Tibial nerve (tissue), 4 donors: ENCODE measurements at regions not wholly inside any gene's neighbourhood (a gene's known extent, or its start where the extent isn't known, plus 50 kb on each side); places are given as distances from the start of the nearest gene placed in this dataset.

Experiments used
- DNase-seq, 2 donors: peaks; one replicate each; pipeline ENCODE4 v3.0.0-alpha.2; 2019; ENCODE audit warnings: low spot score in 2 of 2
- H3K27ac ChIP-seq, 4 donors: fragments of 200-600 bp; sonication (generic) in 3 of 4; one replicate each; pipeline ENCODE4 v1.5.1; 2017 to 2019; ENCODE audit warnings: mild to moderate bottlenecking in 1 of 4
- H3K27me3 ChIP-seq, 2 donors: fragments of 200-600 bp; sonication (generic) in 1 of 2; one replicate each; pipeline versions ENCODE4 v1.5.1 to v1.6.0; 2017 to 2019
- H3K36me3 ChIP-seq, 3 donors: fragments of 200-600 bp; sonication (generic); one replicate each; pipeline ENCODE4 v1.5.1; 2018 to 2019
- H3K4me1 ChIP-seq, 4 donors: fragments of 200-600 bp; sonication (generic) in 3 of 4; one replicate each; pipeline ENCODE4 v1.5.1; 2017 to 2019
- H3K4me3 ChIP-seq, 4 donors: fragments of 200-600 bp; sonication (generic) in 3 of 4; one replicate each; pipeline ENCODE4 v1.5.1; 2017 to 2019; ENCODE audit warnings: mild to moderate bottlenecking in 1 of 4, moderate library complexity in 1 of 4
- H3K9me3 ChIP-seq, 4 donors: fragments of 200-600 bp; sonication (generic) in 3 of 4; one replicate each; pipeline ENCODE4 v1.5.1; 2017 to 2019
- CTCF ChIP-seq, 5 experiments: fragments of 200-600 bp in 3 of 5; fragments of 450-650 bp in 2 of 5; sonication (generic) in 3 of 5; IDR thresholded peaks; one replicate each; pipeline ENCODE4 v1.5.1; 2016 to 2019; ENCODE audit warnings: antibody characterized with exemption in 5 of 5, mild to moderate bottlenecking in 3 of 5, moderate library complexity in 2 of 5
- EP300 ChIP-seq, 2 donors: sonication (generic); formaldehyde crosslinking; IDR thresholded peaks; one replicate each; pipeline ENCODE4 v1.6.1; 2017; ENCODE audit warnings: antibody characterized with exemption in 2 of 2, mild to moderate bottlenecking in 1 of 2
- POLR2A ChIP-seq, 2 donors: fragments of 450-650 bp; IDR thresholded peaks; one replicate each; pipeline ENCODE4 v1.6.1; 2017; ENCODE audit warnings: antibody characterized with exemption in 2 of 2, mild to moderate bottlenecking in 2 of 2, moderate library complexity in 2 of 2
- WGBS, 2 donors: methylation state at CpG; one replicate each; pipeline ENCODE4 v1.1.5; 2018; 5-methylcytosine and 5-hydroxymethylcytosine counted together

GRCh38 chr1:94745742-94746141, 74.4 kb upstream of the SLC44A3 start:
- peaks cover 0 to 7% (median 0%) of the 10 kb centered on the region in 4 donors for H3K9me3 ChIP-seq
- H3K27me3 ChIP-seq: no peaks in the 10 kb centered on the region
- DNase-seq: no peak
- TF ChIP-seq CTCF (IDR thresholded peaks at IDR 0.05) (no peak), POLR2A (IDR thresholded peaks at IDR 0.05) (no peak), EP300 (IDR thresholded peaks at IDR 0.05) (no peak)
- H3K27ac ChIP-seq: peak overlapping the region in 2 of 4 donors; percentile 63 to 77
- peaks cover 0 to 30% (median 3%) of the 10 kb centered on the region in 4 donors for H3K4me1 ChIP-seq
- no peak overlapping the region for H3K4me3 ChIP-seq
- no peaks in the 10 kb centered on the region for H3K36me3 ChIP-seq

DNA sequence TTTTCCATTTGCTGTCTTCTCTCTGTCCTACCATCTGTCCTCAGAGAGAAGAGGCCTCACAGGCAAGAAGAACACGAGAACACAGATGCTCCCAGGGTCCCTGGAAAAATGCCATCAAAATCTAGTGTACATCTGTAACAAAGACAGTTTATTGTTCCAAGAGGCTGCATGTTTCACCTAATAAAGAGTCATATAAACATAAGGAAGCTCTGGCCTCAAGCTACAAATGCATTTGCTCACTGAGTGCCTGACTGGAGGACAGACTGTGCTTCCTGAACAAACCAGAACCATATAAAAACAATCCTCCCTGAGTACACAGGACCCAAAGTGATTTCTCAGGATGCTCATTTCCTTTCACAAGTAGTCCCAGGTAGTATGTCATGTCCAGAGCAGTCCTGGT, 76.3 kb upstream of the SLC44A3 start:
- TF ChIP-seq CTCF (IDR thresholded peaks at IDR 0.05) (no peak), EP300 (IDR thresholded peaks at IDR 0.05) (peak in 1 of 2 donors; percentile 43)
- Histone ChIP-seq H3K4me1 (peaks cover 0 to 40% (median 3%) of the 10 kb centered on the region in 4 donors), H3K27me3 (no peaks in the 10 kb centered on the region), H3K4me3 (no peak overlapping the region), H3K9me3 (peaks cover 0 to 3% (median 0%) of the 10 kb centered on the region in 4 donors), H3K27ac (peak overlapping the region in 2 of 4 donors; percentile 57 to 66), H3K36me3 (no peaks in the 10 kb centered on the region)
- WGBS, 2 donors: 44 to 52% methylated on average over 1 of the region's 1 CpG
- peak in 1 of 2 donors; percentile 48 for DNase-seq

GRCh38 chr1:94741996-94742395, 78.2 kb upstream of the SLC44A3 start:
- Histone ChIP-seq H3K27ac (peak overlapping the region in 2 of 4 donors; percentile 42 to 47), H3K4me1 (peaks cover 0 to 45% (median 2%) of the 10 kb centered on the region in 4 donors), H3K27me3 (no peaks in the 10 kb centered on the region), H3K36me3 (no peaks in the 10 kb centered on the region), H3K4me3 (no peak overlapping the region), H3K9me3 (no peaks in the 10 kb centered on the region)
- TF ChIP-seq CTCF (IDR thresholded peaks at IDR 0.05) (no peak), EP300 (IDR thresholded peaks at IDR 0.05) (no peak), POLR2A (IDR thresholded peaks at IDR 0.05) (no peak)
- no peak for DNase-seq
- 90 to 95% methylated on average over 2 of the region's 2 CpGs for WGBS, 2 donors

- 39 to 47% methylated on average over 2 of the region's 2 CpGs for WGBS, 2 donors
- Histone ChIP-seq H3K27ac (peak overlapping the region in 2 of 4 donors; percentile 42 to 47), H3K27me3 (no peaks in the 10 kb centered on the region), H3K9me3 (no peaks in the 10 kb centered on the region), H3K36me3 (no peaks in the 10 kb centered on the region), H3K4me3 (no peak overlapping the region), H3K4me1 (peaks cover 0 to 45% (median 2%) of the 10 kb centered on the region in 4 donors)
- no peak for DNase-seq
- TF ChIP-seq CTCF (IDR thresholded peaks at IDR 0.05): peak in 1 of 5 experiments; percentile 19
- no peak for TF ChIP-seq POLR2A (IDR thresholded peaks at IDR 0.05)
- no peak for TF ChIP-seq EP300 (IDR thresholded peaks at IDR 0.05)
Measured at GRCh38 chr1:94741510-94741909, 78.6 kb upstream of the SLC44A3 start.

DNA sequence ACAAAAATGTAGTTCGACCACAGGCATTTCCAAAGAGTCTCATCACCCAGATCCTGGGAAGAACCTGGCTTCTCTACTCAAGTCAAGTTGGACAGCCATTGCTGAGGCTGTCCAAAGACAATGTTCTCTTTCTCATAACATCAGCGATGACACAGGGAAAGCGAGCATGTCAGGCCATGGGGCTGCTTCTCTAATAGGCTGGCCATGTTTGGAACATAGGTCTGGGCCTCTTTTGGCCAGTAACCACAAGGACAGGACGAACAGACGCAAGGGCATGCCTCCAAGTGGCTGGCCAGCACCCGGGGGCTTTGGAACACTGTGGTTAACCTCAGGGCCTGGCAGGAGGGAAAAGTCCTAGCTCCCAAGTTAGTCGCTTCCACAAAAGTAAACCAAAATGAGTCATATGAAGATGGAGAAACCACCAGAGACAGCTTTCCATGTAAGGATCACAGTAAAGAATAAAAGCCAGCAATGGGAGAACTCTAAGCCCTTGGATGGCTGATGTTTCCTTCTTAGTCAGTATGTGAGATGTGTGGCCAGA, 80.6 kb upstream of the SLC44A3 start:
- Histone ChIP-seq H3K27me3 (no peaks in the 10 kb centered on the region), H3K36me3 (no peaks in the 10 kb centered on the region), H3K9me3 (no peaks in the 10 kb centered on the region), H3K27ac (peak overlapping the region in 2 of 4 donors; percentile 36 to 42), H3K4me1 (peaks cover 0 to 51% (median 6%) of the 10 kb centered on the region in 4 donors), H3K4me3 (no peak overlapping the region)
- DNase-seq: no peak
- TF ChIP-seq CTCF (IDR thresholded peaks at IDR 0.05) (no peak), EP300 (IDR thresholded peaks at IDR 0.05) (peak in 1 of 2 donors; percentile 56), POLR2A (IDR thresholded peaks at IDR 0.05) (no peak)
- 62 to 67% methylated on average over 7 of the region's 7 CpGs for WGBS, 2 donors
